SK-N-SH treated with all-trans-retinoic acid at 6 μM for 48 hours (cell line): ENCODE measurements at regions not wholly inside any gene's neighbourhood (a gene's known extent, or its start where the extent isn't known, plus 50 kb on each side); places are given as distances from the start of the nearest gene placed in this dataset.

Source experiments
- ATAC-seq: fragments of 200-7000 bp; cut with Tn5 transposase; 3 replicates; pipeline ENCODE4 v1.9.1; 2020; ENCODE audit warnings: mild to moderate bottlenecking, moderate library complexity
- ARNTL ChIP-seq: fragments of 450-650 bp; formaldehyde crosslinking; IDR thresholded peaks from 2 replicates; pipeline ENCODE4 v1.5.0; 2020; ENCODE audit warnings: low read depth, mild to moderate bottlenecking, moderate library complexity, borderline replicate concordance
- BACH2 ChIP-seq: fragments of 250-450 bp; sonication (Bioruptor Pico); IDR thresholded peaks from 2 replicates; pipeline ENCODE4 v1.9.0; 2021; ENCODE audit warnings: mild to moderate bottlenecking, borderline replicate concordance
- CSDC2 ChIP-seq: fragments of 250-450 bp; sonication (Bioruptor Pico); IDR thresholded peaks from 2 replicates; pipeline ENCODE4 v1.5.0; 2020; ENCODE audit warnings: mild to moderate bottlenecking, moderate library complexity
- CSRNP3 ChIP-seq: fragments of 250-450 bp; sonication (Bioruptor Pico); IDR thresholded peaks from 2 replicates; pipeline ENCODE4 v1.5.1; 2021; ENCODE audit warnings: mild to moderate bottlenecking, moderate library complexity
- ESRRG ChIP-seq: fragments of 250-450 bp; sonication (Bioruptor Pico); IDR thresholded peaks from 2 replicates; pipeline ENCODE4 v1.6.1; 2021; ENCODE audit warnings: mild to moderate bottlenecking
- GLIS3 ChIP-seq: fragments of 250-450 bp; sonication (Bioruptor Pico); IDR thresholded peaks from 2 replicates; pipeline ENCODE4 v1.5.0; 2020; ENCODE audit warnings: mild to moderate bottlenecking, moderate library complexity
- ISL1 ChIP-seq: fragments of 250-450 bp; sonication (Bioruptor Pico); IDR thresholded peaks from 2 replicates; pipeline ENCODE4 v2.1.2; 2022; ENCODE audit warnings: mild to moderate bottlenecking, moderate library complexity
- OSR1 ChIP-seq: fragments of 250-450 bp; sonication (Bioruptor Pico); IDR thresholded peaks from 2 replicates; pipeline ENCODE4 v1.8.0; 2022; ENCODE audit warnings: moderate library complexity, mild to moderate bottlenecking, inconsistent platforms
- PPARA ChIP-seq: fragments of 250-450 bp; sonication (Bioruptor Pico); IDR thresholded peaks from 2 replicates; pipeline ENCODE4 v1.5.0; 2020; ENCODE audit warnings: mild to moderate bottlenecking, borderline replicate concordance
- RARB ChIP-seq: fragments of 250-450 bp; sonication (Bioruptor Pico); IDR thresholded peaks from 2 replicates; pipeline ENCODE4 v1.8.0; 2021; ENCODE audit warnings: mild to moderate bottlenecking, moderate library complexity
- SNAI2 ChIP-seq: fragments of 250-450 bp; sonication (Bioruptor Pico); IDR thresholded peaks from 2 replicates; pipeline ENCODE4 v1.5.0; 2020; ENCODE audit warnings: mild to moderate bottlenecking, moderate library complexity
- ZC3H10 ChIP-seq: fragments of 250-450 bp; sonication (Bioruptor Pico); IDR thresholded peaks from 2 replicates; pipeline ENCODE4 v1.5.1; 2021; ENCODE audit warnings: mild to moderate bottlenecking, moderate library complexity
- ZFP3 ChIP-seq: fragments of 250-450 bp; sonication (Bioruptor Pico); IDR thresholded peaks from 2 replicates; pipeline ENCODE4 v1.5.0; 2020; ENCODE audit warnings: mild to moderate bottlenecking, moderate library complexity
- ZFP30 ChIP-seq: fragments of 450-650 bp; formaldehyde crosslinking; IDR thresholded peaks from 2 replicates; pipeline ENCODE4 v1.5.0; 2022; ENCODE audit warnings: mild to moderate bottlenecking, moderate library complexity
- ZNF565 ChIP-seq: fragments of 450-650 bp; formaldehyde crosslinking; conservative IDR thresholded peaks from 2 replicates; pipeline ENCODE4 v1.5.0; 2020; ENCODE audit warnings: low read depth, mild to moderate bottlenecking, moderate library complexity
- ZNF8 ChIP-seq: fragments of 450-650 bp; formaldehyde crosslinking; IDR thresholded peaks from 2 replicates; pipeline ENCODE4 v1.5.0; 2020; ENCODE audit warnings: mild to moderate bottlenecking, moderate library complexity
- TF ChIP-seq, protein P1 (sequence below): fragments of 250-450 bp; sonication (Bioruptor Pico); IDR thresholded peaks from 2 replicates; pipeline ENCODE4 v1.8.0; 2021; ENCODE audit warnings: low read depth, mild to moderate bottlenecking, moderate library complexity, borderline replicate concordance
- TF ChIP-seq, protein P2 (sequence below): fragments of 250-450 bp; sonication (Bioruptor Pico); IDR thresholded peaks from 2 replicates; pipeline ENCODE4 v1.8.0; 2020; ENCODE audit warnings: mild to moderate bottlenecking, moderate library complexity, borderline replicate concordance
- TF ChIP-seq, protein P3 (sequence below): fragments of 250-450 bp; sonication (Bioruptor Pico); IDR thresholded peaks from 2 replicates; pipeline ENCODE4 v1.5.1; 2020; ENCODE audit warnings: low read depth, mild to moderate bottlenecking, moderate library complexity
- TF ChIP-seq, protein P4 (sequence below): fragments of 250-450 bp; sonication (Bioruptor Pico); IDR thresholded peaks from 2 replicates; pipeline ENCODE4 v1.5.0; 2020; ENCODE audit warnings: mild to moderate bottlenecking, moderate library complexity

GRCh38 chr3:161915418-161915750 lies 418.8 kb downstream of the OTOL1 start:
- TF ChIP-seq ESRRG (CRISPR knock-in tag), result no peak
- TF ChIP-seq CSDC2, result no peak
- TF ChIP-seq ZNF565 (CRISPR knock-in tag), result no peak
- TF ChIP-seq OSR1 (CRISPR knock-in tag), result no peak
- TF ChIP-seq GLIS3, result no peak
- no peak for TF ChIP-seq PPARA (CRISPR knock-in tag)
- TF ChIP-seq, protein P1, sequence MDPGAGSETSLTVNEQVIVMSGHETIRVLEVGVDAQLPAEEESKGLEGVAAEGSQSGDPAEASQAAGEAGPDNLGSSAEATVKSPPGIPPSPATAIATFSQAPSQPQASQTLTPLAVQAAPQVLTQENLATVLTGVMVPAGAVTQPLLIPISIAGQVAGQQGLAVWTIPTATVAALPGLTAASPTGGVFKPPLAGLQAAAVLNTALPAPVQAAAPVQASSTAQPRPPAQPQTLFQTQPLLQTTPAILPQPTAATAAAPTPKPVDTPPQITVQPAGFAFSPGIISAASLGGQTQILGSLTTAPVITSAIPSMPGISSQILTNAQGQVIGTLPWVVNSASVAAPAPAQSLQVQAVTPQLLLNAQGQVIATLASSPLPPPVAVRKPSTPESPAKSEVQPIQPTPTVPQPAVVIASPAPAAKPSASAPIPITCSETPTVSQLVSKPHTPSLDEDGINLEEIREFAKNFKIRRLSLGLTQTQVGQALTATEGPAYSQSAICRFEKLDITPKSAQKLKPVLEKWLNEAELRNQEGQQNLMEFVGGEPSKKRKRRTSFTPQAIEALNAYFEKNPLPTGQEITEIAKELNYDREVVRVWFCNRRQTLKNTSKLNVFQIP (CRISPR knock-in tag), result no peak
- no peak for TF ChIP-seq SNAI2 (CRISPR knock-in tag)
- TF ChIP-seq ARNTL, result no peak
- TF ChIP-seq ZC3H10 (CRISPR knock-in tag), result no peak
- no peak for TF ChIP-seq ZFP30 (CRISPR knock-in tag)
- TF ChIP-seq, protein P2, sequence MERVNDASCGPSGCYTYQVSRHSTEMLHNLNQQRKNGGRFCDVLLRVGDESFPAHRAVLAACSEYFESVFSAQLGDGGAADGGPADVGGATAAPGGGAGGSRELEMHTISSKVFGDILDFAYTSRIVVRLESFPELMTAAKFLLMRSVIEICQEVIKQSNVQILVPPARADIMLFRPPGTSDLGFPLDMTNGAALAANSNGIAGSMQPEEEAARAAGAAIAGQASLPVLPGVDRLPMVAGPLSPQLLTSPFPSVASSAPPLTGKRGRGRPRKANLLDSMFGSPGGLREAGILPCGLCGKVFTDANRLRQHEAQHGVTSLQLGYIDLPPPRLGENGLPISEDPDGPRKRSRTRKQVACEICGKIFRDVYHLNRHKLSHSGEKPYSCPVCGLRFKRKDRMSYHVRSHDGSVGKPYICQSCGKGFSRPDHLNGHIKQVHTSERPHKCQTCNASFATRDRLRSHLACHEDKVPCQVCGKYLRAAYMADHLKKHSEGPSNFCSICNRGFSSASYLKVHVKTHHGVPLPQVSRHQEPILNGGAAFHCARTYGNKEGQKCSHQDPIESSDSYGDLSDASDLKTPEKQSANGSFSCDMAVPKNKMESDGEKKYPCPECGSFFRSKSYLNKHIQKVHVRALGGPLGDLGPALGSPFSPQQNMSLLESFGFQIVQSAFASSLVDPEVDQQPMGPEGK (CRISPR knock-in tag), result no peak
- no peak for TF ChIP-seq CSRNP3 (CRISPR knock-in tag)
- TF ChIP-seq ISL1, result no peak
- TF ChIP-seq, protein P3, sequence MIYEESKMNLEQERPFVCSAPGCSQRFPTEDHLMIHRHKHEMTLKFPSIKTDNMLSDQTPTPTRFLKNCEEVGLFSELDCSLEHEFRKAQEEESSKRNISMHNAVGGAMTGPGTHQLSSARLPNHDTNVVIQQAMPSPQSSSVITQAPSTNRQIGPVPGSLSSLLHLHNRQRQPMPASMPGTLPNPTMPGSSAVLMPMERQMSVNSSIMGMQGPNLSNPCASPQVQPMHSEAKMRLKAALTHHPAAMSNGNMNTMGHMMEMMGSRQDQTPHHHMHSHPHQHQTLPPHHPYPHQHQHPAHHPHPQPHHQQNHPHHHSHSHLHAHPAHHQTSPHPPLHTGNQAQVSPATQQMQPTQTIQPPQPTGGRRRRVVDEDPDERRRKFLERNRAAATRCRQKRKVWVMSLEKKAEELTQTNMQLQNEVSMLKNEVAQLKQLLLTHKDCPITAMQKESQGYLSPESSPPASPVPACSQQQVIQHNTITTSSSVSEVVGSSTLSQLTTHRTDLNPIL, result no peak
- no peak for TF ChIP-seq ZNF8 (CRISPR knock-in tag)
- no peak for TF ChIP-seq ZFP3
- TF ChIP-seq, all 23 proteins: peak for 0
- peak; percentile 33 for ATAC-seq

- TF ChIP-seq CSDC2 (no peak), ISL1 (no peak), SNAI2 (CRISPR knock-in tag) (no peak), RARB (CRISPR knock-in tag) (no peak), ZNF8 (CRISPR knock-in tag) (no peak), PPARA (CRISPR knock-in tag) (no peak), ZFP30 (CRISPR knock-in tag) (no peak), BACH2 (CRISPR knock-in tag) (no peak)
- TF ChIP-seq, protein P2 (CRISPR knock-in tag), result no peak
- TF ChIP-seq, protein P4, sequence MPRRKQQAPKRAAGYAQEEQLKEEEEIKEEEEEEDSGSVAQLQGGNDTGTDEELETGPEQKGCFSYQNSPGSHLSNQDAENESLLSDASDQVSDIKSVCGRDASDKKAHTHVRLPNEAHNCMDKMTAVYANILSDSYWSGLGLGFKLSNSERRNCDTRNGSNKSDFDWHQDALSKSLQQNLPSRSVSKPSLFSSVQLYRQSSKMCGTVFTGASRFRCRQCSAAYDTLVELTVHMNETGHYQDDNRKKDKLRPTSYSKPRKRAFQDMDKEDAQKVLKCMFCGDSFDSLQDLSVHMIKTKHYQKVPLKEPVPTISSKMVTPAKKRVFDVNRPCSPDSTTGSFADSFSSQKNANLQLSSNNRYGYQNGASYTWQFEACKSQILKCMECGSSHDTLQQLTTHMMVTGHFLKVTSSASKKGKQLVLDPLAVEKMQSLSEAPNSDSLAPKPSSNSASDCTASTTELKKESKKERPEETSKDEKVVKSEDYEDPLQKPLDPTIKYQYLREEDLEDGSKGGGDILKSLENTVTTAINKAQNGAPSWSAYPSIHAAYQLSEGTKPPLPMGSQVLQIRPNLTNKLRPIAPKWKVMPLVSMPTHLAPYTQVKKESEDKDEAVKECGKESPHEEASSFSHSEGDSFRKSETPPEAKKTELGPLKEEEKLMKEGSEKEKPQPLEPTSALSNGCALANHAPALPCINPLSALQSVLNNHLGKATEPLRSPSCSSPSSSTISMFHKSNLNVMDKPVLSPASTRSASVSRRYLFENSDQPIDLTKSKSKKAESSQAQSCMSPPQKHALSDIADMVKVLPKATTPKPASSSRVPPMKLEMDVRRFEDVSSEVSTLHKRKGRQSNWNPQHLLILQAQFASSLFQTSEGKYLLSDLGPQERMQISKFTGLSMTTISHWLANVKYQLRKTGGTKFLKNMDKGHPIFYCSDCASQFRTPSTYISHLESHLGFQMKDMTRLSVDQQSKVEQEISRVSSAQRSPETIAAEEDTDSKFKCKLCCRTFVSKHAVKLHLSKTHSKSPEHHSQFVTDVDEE, result no peak
- TF ChIP-seq, protein P1 (CRISPR knock-in tag), result no peak
- no peak for ATAC-seq
Measured at GRCh38 chr3:161920196-161920595, 423.6 kb downstream of the OTOL1 start.
